ENCODE measurements at regions not wholly inside any gene's neighbourhood (a gene's known extent, or its start where the extent isn't known, plus 50 kb on each side); places are given as distances from the start of the nearest gene placed in this dataset.

- H3K9me3 ChIP-seq (ENCODE audit: low read depth) = no peaks in the 10 kb centered on the region
- H3K4me2 ChIP-seq = no peak overlapping the region
- Mint-ChIP-seq H3K9me3 (no peaks in the 10 kb centered on the region), H3K4me1 (no peaks in the 10 kb centered on the region), H3K27ac (no peak overlapping the region), H3K27me3 (ENCODE audit: insufficient read depth, low read depth) (no peaks in the 10 kb centered on the region), H3K36me3 (no peaks in the 10 kb centered on the region), H3K4me3 (no peak overlapping the region)
- no peaks in the 10 kb centered on the region for H3K79me2 ChIP-seq (ENCODE audit: low read depth)
- no peaks in the 10 kb centered on the region for H3F3A ChIP-seq (ENCODE audit: low read depth)
- H4K20me1 ChIP-seq (ENCODE audit: low read depth) = no peaks in the 10 kb centered on the region
- no peak for DNase-seq (ENCODE audit: low spot score)
- no peaks in the 10 kb centered on the region for H3K27me3 ChIP-seq
- H3K4me1 ChIP-seq = no peaks in the 10 kb centered on the region
- TF ChIP-seq EZH2 (IDR thresholded peaks at IDR 0.05) (no peak), EZH2phosphoT487 (IDR thresholded peaks at IDR 0.05) (no peak), CTCF (IDR thresholded peaks at IDR 0.05) (no peak)
- H3K36me3 ChIP-seq = no peaks in the 10 kb centered on the region
- no peak overlapping the region for H2AFZ ChIP-seq (replicated peaks)
- H3K9ac ChIP-seq = no peak overlapping the region
- no peak overlapping the region for H3K27ac ChIP-seq
- H3K4me3 ChIP-seq = no peak overlapping the region
Observed at GRCh38 chr13:88544836-88545235, 873.7 kb downstream of the SLITRK5 start.

- TF ChIP-seq EZH2phosphoT487 (IDR thresholded peaks at IDR 0.05) (no peak), EZH2 (IDR thresholded peaks at IDR 0.05) (no peak), CTCF (IDR thresholded peaks at IDR 0.05) (no peak)
- Mint-ChIP-seq H3K27me3 (ENCODE audit: insufficient read depth, low read depth) (no peaks in the 10 kb centered on the region), H3K36me3 (no peaks in the 10 kb centered on the region), H3K4me3 (no peak overlapping the region), H3K27ac (no peak overlapping the region), H3K9me3 (no peaks in the 10 kb centered on the region), H3K4me1 (no peaks in the 10 kb centered on the region)
- no peak overlapping the region for H3K27ac ChIP-seq
- H2AFZ ChIP-seq (replicated peaks) = no peak overlapping the region
- no peaks in the 10 kb centered on the region for H3K9me3 ChIP-seq (ENCODE audit: low read depth)
- no peaks in the 10 kb centered on the region for H3K36me3 ChIP-seq
- no peak overlapping the region for H3K9ac ChIP-seq
- no peaks in the 10 kb centered on the region for H3K79me2 ChIP-seq (ENCODE audit: low read depth)
- H3K4me2 ChIP-seq = no peak overlapping the region
- no peak for DNase-seq (ENCODE audit: low spot score)
- no peaks in the 10 kb centered on the region for H3K27me3 ChIP-seq
- H3K4me1 ChIP-seq = no peaks in the 10 kb centered on the region
- no peak overlapping the region for H3K4me3 ChIP-seq
- no peaks in the 10 kb centered on the region for H4K20me1 ChIP-seq (ENCODE audit: low read depth)
- H3F3A ChIP-seq (ENCODE audit: low read depth) = no peaks in the 10 kb centered on the region
Observed at GRCh38 chr13:88552966-88553365, 881.8 kb downstream of the SLITRK5 start.

- no peak overlapping the region for H3K27ac ChIP-seq
- H3F3A ChIP-seq (ENCODE audit: low read depth) = no peaks in the 10 kb centered on the region
- no peaks in the 10 kb centered on the region for H3K27me3 ChIP-seq
- H2AFZ ChIP-seq (replicated peaks) = no peak overlapping the region
- Mint-ChIP-seq H3K27ac (no peak overlapping the region), H3K9me3 (no peaks in the 10 kb centered on the region), H3K4me3 (no peak overlapping the region), H3K36me3 (no peaks in the 10 kb centered on the region), H3K27me3 (ENCODE audit: insufficient read depth, low read depth) (no peaks in the 10 kb centered on the region), H3K4me1 (no peaks in the 10 kb centered on the region)
- H3K9me3 ChIP-seq (ENCODE audit: low read depth) = no peaks in the 10 kb centered on the region
- H3K4me1 ChIP-seq = no peaks in the 10 kb centered on the region
- no peak for TF ChIP-seq CTCF (IDR thresholded peaks at IDR 0.05)
- DNase-seq (ENCODE audit: low spot score) = no peak
- no peak overlapping the region for H3K4me3 ChIP-seq
- no peak overlapping the region for H3K9ac ChIP-seq
- H3K36me3 ChIP-seq = no peaks in the 10 kb centered on the region
- no peak overlapping the region for H3K4me2 ChIP-seq
- H3K79me2 ChIP-seq (ENCODE audit: low read depth) = no peaks in the 10 kb centered on the region
- H4K20me1 ChIP-seq (ENCODE audit: low read depth) = no peaks in the 10 kb centered on the region
Observed at GRCh38 chr13:88565566-88565965, 894.4 kb downstream of the SLITRK5 start.

- H3K27me3 Mint-ChIP-seq (ENCODE audit: insufficient read depth, low read depth) = no peaks in the 10 kb centered on the region
- Histone ChIP-seq H3K9me3 (ENCODE audit: low read depth) (no peaks in the 10 kb centered on the region), H3K36me3 (no peaks in the 10 kb centered on the region), H3F3A (ENCODE audit: low read depth) (no peaks in the 10 kb centered on the region), H3K4me1 (no peaks in the 10 kb centered on the region), H2AFZ (replicated peaks) (no peak overlapping the region), H3K79me2 (ENCODE audit: low read depth) (no peaks in the 10 kb centered on the region), H3K27me3 (no peaks in the 10 kb centered on the region), H3K4me2 (no peak overlapping the region), H3K27ac (no peak overlapping the region), H3K9ac (no peak overlapping the region), H4K20me1 (ENCODE audit: low read depth) (no peaks in the 10 kb centered on the region), H3K4me3 (no peak overlapping the region)
- H3K4me3 Mint-ChIP-seq = no peak overlapping the region
- DNase-seq (ENCODE audit: low spot score) = no peak
- no peaks in the 10 kb centered on the region for H3K36me3 Mint-ChIP-seq
- H3K27ac Mint-ChIP-seq = no peak overlapping the region
- TF ChIP-seq EZH2 (IDR thresholded peaks at IDR 0.05) (no peak), CTCF (IDR thresholded peaks at IDR 0.05) (no peak), EZH2phosphoT487 (IDR thresholded peaks at IDR 0.05) (no peak)
- no peaks in the 10 kb centered on the region for H3K4me1 Mint-ChIP-seq
- H3K9me3 Mint-ChIP-seq = no peaks in the 10 kb centered on the region
Observed at GRCh38 chr13:88585861-88586260, 914.7 kb downstream of the SLITRK5 start.

Data from neural progenitor cell (in vitro differentiated cells).